Activated gamma-delta T cell (primary cell): ENCODE measurements at regions not wholly inside any gene's neighbourhood (a gene's known extent, or its start where the extent isn't known, plus 50 kb on each side); places are given as distances from the start of the nearest gene placed in this dataset.
"Not testable (repeated sequence)": the region's sequence is repeated elsewhere in the genome, so short reads cannot be mapped to it uniquely, and the experiment has no call there.

ENCODE experiments used
- DNase-seq: peaks from one replicate; lab custom pipeline; 2025; lab: John Stamatoyannopoulos, UW

GRCh38 chr3:66803721-66804695 lies 194.1 kb upstream of the KBTBD8 start:
- no peak for DNase-seq

GRCh38 chr3:66808891-66809594 lies 189.1 kb upstream of the KBTBD8 start:
- DNase-seq = no peak

GRCh38 chr3:66809595-66809958 lies 188.5 kb upstream of the KBTBD8 start:
- no peak for DNase-seq

GRCh38 chr3:66812136-66812535 lies 186.0 kb upstream of the KBTBD8 start:
- DNase-seq = no peak

- no peak for DNase-seq
These were observed 185.4 kb upstream of the KBTBD8 start for GRCh38 chr3:66812741-66813140.

- no peak for DNase-seq
These were observed 181.9 kb upstream of the KBTBD8 start for GRCh38 chr3:66816090-66816761.

- DNase-seq = no peak
These were observed 180.1 kb upstream of the KBTBD8 start for GRCh38 chr3:66817951-66818557.

GRCh38 chr3:66819993-66820501 lies 178.1 kb upstream of the KBTBD8 start:
- DNase-seq = no peak

- DNase-seq = no peak
These were observed 175.7 kb upstream of the KBTBD8 start for GRCh38 chr3:66822186-66823008.

GRCh38 chr3:66823009-66823397 lies 175.1 kb upstream of the KBTBD8 start:
- DNase-seq = no peak

GRCh38 chr3:66823532-66823931 lies 174.6 kb upstream of the KBTBD8 start:
- no peak for DNase-seq

GRCh38 chr3:66825375-66825774 lies 172.7 kb upstream of the KBTBD8 start:
- no peak for DNase-seq

GRCh38 chr3:66827726-66828125 lies 170.4 kb upstream of the KBTBD8 start:
- DNase-seq = no peak

- DNase-seq = no peak
These were observed 169.8 kb upstream of the KBTBD8 start for GRCh38 chr3:66828303-66828702.

- no peak for DNase-seq
These were observed 167.8 kb upstream of the KBTBD8 start for GRCh38 chr3:66830301-66830700.

GRCh38 chr3:66831931-66832330 lies 166.2 kb upstream of the KBTBD8 start:
- DNase-seq = no peak

- DNase-seq = no peak
These were observed 161.5 kb upstream of the KBTBD8 start for GRCh38 chr3:66836363-66837152.

GRCh38 chr3:66838704-66839103 lies 159.4 kb upstream of the KBTBD8 start:
- DNase-seq = no peak

- no peak for DNase-seq
These were observed 158.6 kb upstream of the KBTBD8 start for GRCh38 chr3:66839508-66839907.

- DNase-seq = not testable (repeated sequence)
These were observed 155.2 kb upstream of the KBTBD8 start for GRCh38 chr3:66842761-66843464.
